Tibial artery (tissue), 4 donors: ENCODE measurements at regions not wholly inside any gene's neighbourhood (a gene's known extent, or its start where the extent isn't known, plus 50 kb on each side); places are given as distances from the start of the nearest gene placed in this dataset.

ENCODE experiments used
- DNase-seq, 2 donors: peaks; one replicate each; pipeline ENCODE4 v3.0.0-alpha.2; 2019
- H3K27ac ChIP-seq, 2 donors: fragments of 200-600 bp; sonication (generic) in 1 of 2; 1 replicate in 1 of 2; 2 replicates in 1 of 2; pipeline ENCODE4 v1.5.1; 2018 to 2019; ENCODE audit warnings: mild to moderate bottlenecking in 1 of 2
- H3K27me3 ChIP-seq, 2 donors: fragments of 200-600 bp; sonication (generic) in 1 of 2; one replicate each; pipeline versions ENCODE4 v1.5.1 to v1.6.0; 2016 to 2019
- H3K36me3 ChIP-seq, 3 donors: fragments of 200-600 bp; sonication (generic) in 2 of 3; one replicate each; pipeline ENCODE4 v1.5.1; 2016 to 2019; ENCODE audit warnings: mild to moderate bottlenecking in 2 of 3
- H3K4me1 ChIP-seq, 4 donors: fragments of 200-600 bp; sonication (generic) in 2 of 4; 1 replicate in 3 of 4; 2 replicates in 1 of 4; pipeline ENCODE4 v1.5.1; 2016 to 2019
- H3K4me3 ChIP-seq, 2 donors: fragments of 200-600 bp; sonication (generic) in 1 of 2; 1 replicate in 1 of 2; 2 replicates in 1 of 2; pipeline ENCODE4 v1.5.1; 2018 to 2019; ENCODE audit warnings: mild to moderate bottlenecking in 2 of 2
- H3K9me3 ChIP-seq, 3 donors: fragments of 200-600 bp; sonication (generic) in 1 of 3; one replicate each; pipeline ENCODE4 v1.5.1; 2016 to 2019
- intact Hi-C: fragments of 100-400 bp; cut with DNase I; formaldehyde crosslinking; loops from one replicate; pipeline ENCODE4 v1.15.0; 2023; ENCODE audit warnings: low total_unique reads
- TF ChIP-seq, protein P1 (sequence below), 2 experiments: fragments of 200-600 bp in 1 of 2; fragments of 450-650 bp in 1 of 2; IDR thresholded peaks; one replicate each; pipeline ENCODE4 v1.5.1; 2017 to 2019; ENCODE audit warnings: antibody characterized with exemption in 2 of 2, mild to moderate bottlenecking in 1 of 2, moderate library complexity in 1 of 2

- Histone ChIP-seq H3K36me3 (no peaks in the 10 kb centered on the region), H3K4me1 (no peaks in the 10 kb centered on the region), H3K4me3 (no peak overlapping the region), H3K27me3 (no peaks in the 10 kb centered on the region), H3K27ac (no peak overlapping the region), H3K9me3 (no peaks in the 10 kb centered on the region)
- intact Hi-C loops: no loop called here
- TF ChIP-seq, protein P1, sequence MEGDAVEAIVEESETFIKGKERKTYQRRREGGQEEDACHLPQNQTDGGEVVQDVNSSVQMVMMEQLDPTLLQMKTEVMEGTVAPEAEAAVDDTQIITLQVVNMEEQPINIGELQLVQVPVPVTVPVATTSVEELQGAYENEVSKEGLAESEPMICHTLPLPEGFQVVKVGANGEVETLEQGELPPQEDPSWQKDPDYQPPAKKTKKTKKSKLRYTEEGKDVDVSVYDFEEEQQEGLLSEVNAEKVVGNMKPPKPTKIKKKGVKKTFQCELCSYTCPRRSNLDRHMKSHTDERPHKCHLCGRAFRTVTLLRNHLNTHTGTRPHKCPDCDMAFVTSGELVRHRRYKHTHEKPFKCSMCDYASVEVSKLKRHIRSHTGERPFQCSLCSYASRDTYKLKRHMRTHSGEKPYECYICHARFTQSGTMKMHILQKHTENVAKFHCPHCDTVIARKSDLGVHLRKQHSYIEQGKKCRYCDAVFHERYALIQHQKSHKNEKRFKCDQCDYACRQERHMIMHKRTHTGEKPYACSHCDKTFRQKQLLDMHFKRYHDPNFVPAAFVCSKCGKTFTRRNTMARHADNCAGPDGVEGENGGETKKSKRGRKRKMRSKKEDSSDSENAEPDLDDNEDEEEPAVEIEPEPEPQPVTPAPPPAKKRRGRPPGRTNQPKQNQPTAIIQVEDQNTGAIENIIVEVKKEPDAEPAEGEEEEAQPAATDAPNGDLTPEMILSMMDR (IDR thresholded peaks at IDR 0.05): no peak
- no peak for DNase-seq
Observed at GRCh38 chr20:1721687-1722512, 64.3 kb upstream of the SIRPG start.

- intact Hi-C loops: no loop called here
- Histone ChIP-seq H3K9me3 (no peaks in the 10 kb centered on the region), H3K27me3 (no peaks in the 10 kb centered on the region), H3K36me3 (no peaks in the 10 kb centered on the region), H3K4me3 (no peak overlapping the region), H3K4me1 (no peaks in the 10 kb centered on the region), H3K27ac (no peak overlapping the region)
- DNase-seq: no peak
- TF ChIP-seq, protein P1 (IDR thresholded peaks at IDR 0.05): no peak
Observed at GRCh38 chr20:1720845-1721475, 63.4 kb upstream of the SIRPG start.

DNA sequence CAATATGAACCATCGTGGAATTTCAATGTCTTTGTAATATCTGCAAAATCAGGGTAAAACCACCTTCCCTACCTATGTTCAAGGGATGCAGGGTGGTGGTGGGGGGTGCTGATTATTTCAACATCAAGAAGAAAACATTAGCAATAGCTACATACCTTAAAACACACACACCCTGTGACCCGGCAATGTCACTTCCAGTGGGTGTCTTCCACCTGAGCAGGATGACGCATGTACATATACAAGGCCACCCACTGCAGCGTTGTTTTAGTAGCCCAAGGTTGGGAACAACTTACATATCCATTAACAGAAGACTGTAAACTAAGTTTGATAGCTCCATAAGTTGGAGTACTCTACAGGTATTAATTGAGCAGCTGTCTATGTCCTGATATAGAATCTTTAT lies 62.6 kb upstream of the SIRPG start:
- no peak overlapping the region for H3K27ac ChIP-seq
- no peaks in the 10 kb centered on the region for H3K36me3 ChIP-seq
- TF ChIP-seq, protein P1 (IDR thresholded peaks at IDR 0.05): no peak
- H3K4me3 ChIP-seq: no peak overlapping the region
- intact Hi-C loops: no loop called here
- DNase-seq: no peak
- no peaks in the 10 kb centered on the region for H3K27me3 ChIP-seq
- H3K9me3 ChIP-seq: no peaks in the 10 kb centered on the region
- no peaks in the 10 kb centered on the region for H3K4me1 ChIP-seq

- Histone ChIP-seq H3K4me1 (no peaks in the 10 kb centered on the region), H3K27ac (no peak overlapping the region), H3K9me3 (no peaks in the 10 kb centered on the region), H3K4me3 (no peak overlapping the region), H3K36me3 (no peaks in the 10 kb centered on the region), H3K27me3 (no peaks in the 10 kb centered on the region)
- TF ChIP-seq, protein P1 (IDR thresholded peaks at IDR 0.05): no peak
- intact Hi-C loops: no loop called here
- peak in 1 of 2 donors; percentile 59 for DNase-seq
Observed at GRCh38 chr20:1718604-1719384, 61.2 kb upstream of the SIRPG start.

DNA sequence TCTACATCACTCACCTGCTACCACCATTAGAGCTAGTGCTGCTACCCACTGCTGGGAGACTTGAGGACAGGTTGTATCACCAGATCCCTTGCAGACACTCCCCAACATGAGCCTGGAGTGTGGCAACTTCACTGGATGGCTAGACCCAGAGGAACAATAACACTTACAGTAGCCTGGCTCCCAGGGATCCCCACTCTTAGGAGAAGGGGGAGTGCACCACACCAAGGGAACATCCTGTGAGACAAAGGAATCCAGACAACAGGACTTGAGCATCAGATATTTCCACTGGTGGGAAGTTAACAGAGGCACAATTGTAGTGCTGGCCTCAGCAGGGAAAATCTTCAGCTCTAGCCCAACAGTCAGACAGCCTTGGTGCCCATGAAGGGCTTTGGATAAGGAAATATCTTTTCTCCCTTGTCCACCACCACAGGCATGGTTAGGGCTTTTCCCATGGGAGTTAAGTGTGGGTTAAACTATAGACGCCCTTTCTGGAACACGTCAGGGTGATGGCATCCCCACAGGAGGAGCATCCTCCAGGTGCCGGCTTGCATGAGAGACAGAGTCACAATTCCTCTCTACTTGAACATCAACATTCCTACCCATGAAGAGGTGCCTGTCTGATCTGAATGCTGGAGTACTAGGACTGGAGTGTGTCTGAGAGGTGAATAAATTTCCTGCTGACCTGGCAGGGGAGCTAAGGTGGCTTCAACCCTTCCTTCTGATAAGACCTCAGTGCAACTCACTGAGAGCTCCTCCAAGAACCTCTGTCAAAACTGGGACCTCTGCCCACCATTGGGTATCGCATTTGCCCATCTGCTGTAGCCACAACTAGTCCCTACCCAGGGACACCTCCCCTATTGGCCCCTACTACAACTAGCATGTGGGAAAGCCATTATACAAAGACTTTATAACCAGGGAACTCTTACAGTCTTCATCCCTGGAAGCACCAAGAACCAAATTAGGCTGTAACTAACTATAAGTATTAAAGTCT lies 55.4 kb upstream of the SIRPG start:
- Histone ChIP-seq H3K36me3 (no peaks in the 10 kb centered on the region), H3K4me3 (no peak overlapping the region), H3K4me1 (no peaks in the 10 kb centered on the region), H3K27ac (no peak overlapping the region), H3K9me3 (no peaks in the 10 kb centered on the region), H3K27me3 (no peaks in the 10 kb centered on the region)
- DNase-seq: no peak
- intact Hi-C loops: no loop called here
- TF ChIP-seq, protein P1 (IDR thresholded peaks at IDR 0.05): no peak
